ENCODE measurements at regions not wholly inside any gene's neighbourhood (a gene's known extent, or its start where the extent isn't known, plus 50 kb on each side); places are given as distances from the start of the nearest gene placed in this dataset.

- TF ChIP-seq CTCF (IDR thresholded peaks at IDR 0.05) = no peak
- no peak for TF ChIP-seq POLR2A (IDR thresholded peaks at IDR 0.05)
Observed at GRCh38 chr16:65781855-65782254, 584.6 kb upstream of the CDH5 start.
